ENCODE measurements at regions not wholly inside any gene's neighbourhood (a gene's known extent, or its start where the extent isn't known, plus 50 kb on each side); places are given as distances from the start of the nearest gene placed in this dataset.

DNA sequence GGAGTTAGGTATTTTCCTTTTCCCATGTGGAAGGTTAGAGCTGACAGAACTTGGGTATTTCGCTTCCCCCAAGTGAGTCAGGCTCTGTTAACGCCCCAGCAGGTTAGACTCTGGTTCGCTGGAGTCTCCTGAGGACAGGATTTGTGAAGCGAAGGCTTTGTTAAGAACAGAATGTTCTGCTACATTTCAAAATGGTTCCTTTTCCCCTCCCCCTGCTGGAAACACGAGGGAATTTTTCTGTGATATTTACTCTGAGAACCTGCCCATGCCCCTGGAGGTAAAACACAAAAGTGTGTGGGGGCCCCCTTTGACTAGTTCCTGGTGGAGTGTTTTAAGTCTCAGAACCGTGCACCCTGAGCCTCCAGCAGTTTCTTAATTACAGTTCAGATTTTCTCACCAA lies 731.4 kb upstream of the CITED2 start:
- peak; percentile 9 for DNase-seq

- no peak for DNase-seq
Observed at GRCh38 chr6:140105241-140105640, 730.8 kb upstream of the CITED2 start.

- no peak for DNase-seq
Observed at GRCh38 chr6:140101818-140102217, 727.4 kb upstream of the CITED2 start.

GRCh38 chr6:140101367-140101766 lies 726.9 kb upstream of the CITED2 start:
- DNase-seq = no peak

GRCh38 chr6:140095532-140095931 lies 721.1 kb upstream of the CITED2 start:
- DNase-seq = no peak

GRCh38 chr6:140091895-140092294 lies 717.4 kb upstream of the CITED2 start:
- no peak for DNase-seq

GRCh38 chr6:140090871-140091270 lies 716.4 kb upstream of the CITED2 start:
- no peak for DNase-seq

- DNase-seq = no peak
Observed at GRCh38 chr6:140083375-140083774, 708.9 kb upstream of the CITED2 start.

GRCh38 chr6:140082867-140083297 lies 708.4 kb upstream of the CITED2 start:
- DNase-seq = no peak

- no peak for DNase-seq
Observed at GRCh38 chr6:140079328-140079727, 704.9 kb upstream of the CITED2 start.

- DNase-seq = no peak
Observed at GRCh38 chr6:140078561-140079125, 704.2 kb upstream of the CITED2 start.

GRCh38 chr6:140077827-140078560 lies 703.5 kb upstream of the CITED2 start:
- DNase-seq = no peak

DNA sequence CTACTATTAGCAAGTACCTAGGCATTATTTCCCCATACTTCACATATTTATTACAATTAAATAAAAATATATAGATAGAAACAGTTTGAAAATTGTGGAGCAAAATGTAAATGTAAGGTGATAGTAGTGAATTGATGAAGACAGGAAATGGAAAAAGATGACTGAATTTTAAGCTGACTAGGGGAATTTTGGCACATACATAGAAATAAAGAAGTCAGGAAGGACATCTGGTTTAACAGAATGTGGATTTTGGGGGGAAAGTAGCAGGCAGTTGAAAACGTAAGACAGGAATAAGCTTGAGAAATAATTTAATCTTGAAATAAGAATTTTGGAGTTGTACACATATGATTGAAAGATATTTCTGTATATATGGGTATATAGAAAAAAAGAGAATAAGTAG lies 701.7 kb upstream of the CITED2 start:
- DNase-seq = no peak

GRCh38 chr6:140073456-140073855 lies 699.0 kb upstream of the CITED2 start:
- DNase-seq = no peak

DNA sequence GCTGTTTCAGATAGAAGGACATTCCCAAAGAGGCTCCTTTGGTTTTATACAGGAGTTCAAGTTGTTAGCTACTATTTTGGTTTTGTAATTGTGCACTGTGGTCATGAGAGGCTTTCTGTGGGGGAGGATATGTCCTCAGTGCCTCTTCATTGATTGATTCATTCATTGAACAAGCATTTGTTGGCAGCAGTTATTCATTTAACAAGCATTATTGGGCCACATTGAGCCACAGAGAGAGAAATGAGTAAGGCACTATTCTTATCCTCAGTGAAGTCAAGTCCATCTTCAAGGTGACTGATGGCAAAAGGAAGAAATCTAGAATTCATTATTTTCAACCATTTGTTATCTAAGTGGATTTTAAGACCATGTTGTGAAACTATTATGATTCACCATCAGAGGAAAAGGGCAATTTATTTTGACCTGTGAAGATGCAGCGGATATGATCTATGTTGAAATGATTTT lies 697.2 kb upstream of the CITED2 start:
- no peak for DNase-seq

- DNase-seq = no peak
Observed at GRCh38 chr6:140070846-140071473, 696.5 kb upstream of the CITED2 start.

DNA sequence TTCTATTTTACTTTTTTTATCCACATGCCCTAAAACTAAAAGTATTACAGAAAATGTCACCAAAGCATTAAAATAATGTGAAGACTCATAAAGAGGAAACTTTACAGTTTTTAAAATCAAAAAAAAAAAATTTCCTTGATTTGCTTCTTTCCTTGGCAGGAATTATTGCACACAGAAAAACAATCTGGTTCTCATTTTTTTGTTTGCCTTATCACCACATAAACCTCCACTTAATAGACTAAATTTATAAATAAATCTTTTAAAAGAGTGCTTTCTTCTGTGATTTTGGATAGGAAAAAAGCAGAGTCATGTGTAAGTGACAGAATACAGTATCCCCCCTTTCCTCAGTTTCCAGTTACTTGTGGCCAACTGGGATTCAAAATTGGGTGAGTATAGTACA lies 695.1 kb upstream of the CITED2 start:
- no peak for DNase-seq

DNA sequence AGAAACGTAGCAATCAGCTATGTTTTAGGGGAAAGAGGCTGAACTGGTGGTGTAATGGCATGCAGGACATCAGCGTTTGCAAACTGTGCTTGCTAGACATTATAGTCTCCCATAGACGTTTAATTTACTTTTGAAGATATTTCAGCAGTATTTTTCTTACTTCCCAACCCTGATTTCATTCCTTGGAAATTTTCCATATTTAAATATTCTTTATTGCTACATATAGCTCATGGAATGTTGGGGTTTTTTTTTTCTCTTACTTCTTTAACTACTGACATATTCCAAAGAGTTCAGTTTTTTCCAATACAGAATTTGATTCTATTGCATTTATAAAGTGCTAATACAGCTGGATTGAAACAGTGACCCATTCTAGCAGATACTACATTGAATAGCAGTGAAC lies 694.4 kb upstream of the CITED2 start:
- DNase-seq = no peak

- DNase-seq = no peak
Observed at GRCh38 chr6:140064366-140064765, 689.9 kb upstream of the CITED2 start.

DNA sequence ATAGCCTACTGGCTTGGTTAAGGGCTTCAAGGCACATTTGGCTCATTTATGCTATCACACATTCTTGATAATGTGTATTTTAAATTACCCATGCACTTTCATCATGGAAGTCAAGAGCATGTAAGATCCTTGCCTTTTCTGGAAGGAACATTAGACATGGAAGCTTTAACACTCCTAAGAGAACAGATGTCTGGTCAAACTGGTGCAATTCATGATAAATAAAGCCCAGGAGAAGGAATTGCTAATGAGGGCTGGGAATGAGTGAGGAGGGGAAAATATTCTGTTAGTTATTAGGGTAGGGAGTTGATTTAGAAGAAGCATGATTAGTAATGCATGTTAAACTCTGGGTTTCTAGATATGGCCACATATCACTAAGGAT lies 688.6 kb upstream of the CITED2 start:
- no peak for DNase-seq

DNA sequence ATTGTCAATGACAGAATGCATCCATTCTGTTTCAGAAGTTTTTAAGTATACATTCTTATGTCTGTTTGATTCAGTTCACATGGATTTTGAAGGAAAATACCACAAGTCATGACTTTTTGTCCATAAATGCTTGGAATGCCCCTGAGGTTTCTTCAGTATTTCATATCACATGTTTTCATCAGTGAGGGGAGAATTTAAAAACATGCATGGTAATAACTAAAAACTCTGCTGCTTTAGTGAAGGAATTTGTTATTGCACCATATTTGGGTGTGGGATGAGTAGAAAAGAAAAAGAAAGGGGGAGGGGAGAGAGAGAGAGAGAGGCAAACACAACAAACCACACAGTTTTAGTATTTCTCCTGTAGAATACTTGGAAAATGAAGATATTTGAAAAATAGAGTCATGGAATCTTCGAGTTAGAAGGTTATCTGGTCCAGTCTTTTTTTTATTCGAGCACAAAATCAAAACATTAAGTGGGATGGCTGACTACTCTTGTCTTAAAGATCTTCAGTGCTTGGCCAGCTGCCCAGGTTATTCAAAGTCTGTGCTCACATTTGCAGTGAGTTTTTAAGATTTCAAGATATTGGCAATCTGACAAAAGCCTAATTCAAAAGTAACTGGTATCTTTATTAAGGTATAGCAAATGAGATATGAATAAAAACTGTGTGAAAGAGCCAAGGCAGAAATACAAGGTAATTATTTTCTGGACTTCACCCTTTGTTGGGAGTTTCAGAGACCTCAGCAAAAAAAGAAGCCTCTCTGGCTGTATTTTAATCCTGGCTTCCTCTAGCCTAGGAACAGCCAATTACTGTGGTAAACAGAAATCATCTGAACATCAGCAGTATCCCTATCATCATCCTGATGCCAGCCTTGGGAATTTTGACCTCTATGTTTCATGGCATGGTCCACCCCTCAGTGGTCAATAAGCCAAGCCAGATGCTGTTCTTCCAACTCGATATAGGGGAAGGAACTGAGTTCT lies 687.9 kb upstream of the CITED2 start:
- peak; percentile 19 for DNase-seq

GRCh38 chr6:140061110-140062042 lies 686.9 kb upstream of the CITED2 start:
- no peak for DNase-seq
